Prostate gland (tissue), 2 donors: ENCODE measurements at regions not wholly inside any gene's neighbourhood (a gene's known extent, or its start where the extent isn't known, plus 50 kb on each side); places are given as distances from the start of the nearest gene placed in this dataset.

Source experiments
- CTCF ChIP-seq, 4 experiments: fragments of 200-600 bp in 2 of 4; fragments of 450-650 bp in 2 of 4; sonication (generic) in 2 of 4; IDR thresholded peaks; 1 replicate in 3 of 4; 2 replicates in 1 of 4; pipeline ENCODE4 v1.5.1; 2016 to 2019; ENCODE audit warnings: antibody characterized with exemption in 4 of 4, mild to moderate bottlenecking in 2 of 4, moderate library complexity in 2 of 4
- POLR2A ChIP-seq: fragments of 450-650 bp; IDR thresholded peaks from one replicate; pipeline ENCODE4 v1.6.1; 2016; ENCODE audit warnings: antibody characterized with exemption, mild to moderate bottlenecking

GRCh38 chr10:28172223-28172610 is 130.6 kb downstream of the MPP7 start:
- TF ChIP-seq CTCF (IDR thresholded peaks at IDR 0.05) (no peak), POLR2A (no peak)
